HG02678 (cell line): ENCODE measurements at regions not wholly inside any gene's neighbourhood (a gene's known extent, or its start where the extent isn't known, plus 50 kb on each side); places are given as distances from the start of the nearest gene placed in this dataset.

ENCODE experiments used
- ATAC-seq: cut with Tn5 transposase; IDR thresholded peaks from one replicate; pipeline ENCODE4 v1.9.1; 2021; ENCODE audit warnings: mild to moderate bottlenecking, moderate library complexity; ENCODE audit not compliant: unreplicated experiment

GRCh38 chr1:71193153-71193552 is 112.3 kb upstream of the ZRANB2 start:
- no peak for ATAC-seq

GRCh38 chr1:71191520-71191919 is 110.7 kb upstream of the ZRANB2 start:
- no peak for ATAC-seq

- no peak for ATAC-seq
Observed at GRCh38 chr1:71190843-71191242, 110.0 kb upstream of the ZRANB2 start.

- ATAC-seq, result no peak
Observed at GRCh38 chr1:71184410-71184809, 103.6 kb upstream of the ZRANB2 start.

- ATAC-seq, result no peak
Observed at GRCh38 chr1:71179997-71180396, 99.2 kb upstream of the ZRANB2 start.

GRCh38 chr1:71170925-71171324 is 90.1 kb upstream of the ZRANB2 start:
- no peak for ATAC-seq

- ATAC-seq, result no peak
Observed at GRCh38 chr1:71167505-71167904, 86.7 kb upstream of the ZRANB2 start.

- no peak for ATAC-seq
Observed at GRCh38 chr1:71166178-71167173, 85.6 kb upstream of the ZRANB2 start.

GRCh38 chr1:71157715-71158114 is 76.9 kb upstream of the ZRANB2 start:
- ATAC-seq, result no peak

GRCh38 chr1:71157151-71157550 is 76.3 kb upstream of the ZRANB2 start:
- no peak for ATAC-seq

GRCh38 chr1:71156590-71156989 is 75.8 kb upstream of the ZRANB2 start:
- no peak for ATAC-seq

- ATAC-seq, result no peak
Observed at GRCh38 chr1:71154429-71154828, 73.6 kb upstream of the ZRANB2 start.

- no peak for ATAC-seq
Observed at GRCh38 chr1:71153826-71154225, 73.0 kb upstream of the ZRANB2 start.

GRCh38 chr1:71147637-71148360 is 67.0 kb upstream of the ZRANB2 start:
- no peak for ATAC-seq

GRCh38 chr1:71135571-71135970 is 54.7 kb upstream of the ZRANB2 start:
- no peak for ATAC-seq
